GM19035 (cell line): ENCODE measurements at regions not wholly inside any gene's neighbourhood (a gene's known extent, or its start where the extent isn't known, plus 50 kb on each side); places are given as distances from the start of the nearest gene placed in this dataset.

ENCODE experiments used
- ATAC-seq: cut with Tn5 transposase; IDR thresholded peaks from one replicate; pipeline ENCODE4 v1.9.1; 2021; ENCODE audit not compliant: unreplicated experiment

DNA sequence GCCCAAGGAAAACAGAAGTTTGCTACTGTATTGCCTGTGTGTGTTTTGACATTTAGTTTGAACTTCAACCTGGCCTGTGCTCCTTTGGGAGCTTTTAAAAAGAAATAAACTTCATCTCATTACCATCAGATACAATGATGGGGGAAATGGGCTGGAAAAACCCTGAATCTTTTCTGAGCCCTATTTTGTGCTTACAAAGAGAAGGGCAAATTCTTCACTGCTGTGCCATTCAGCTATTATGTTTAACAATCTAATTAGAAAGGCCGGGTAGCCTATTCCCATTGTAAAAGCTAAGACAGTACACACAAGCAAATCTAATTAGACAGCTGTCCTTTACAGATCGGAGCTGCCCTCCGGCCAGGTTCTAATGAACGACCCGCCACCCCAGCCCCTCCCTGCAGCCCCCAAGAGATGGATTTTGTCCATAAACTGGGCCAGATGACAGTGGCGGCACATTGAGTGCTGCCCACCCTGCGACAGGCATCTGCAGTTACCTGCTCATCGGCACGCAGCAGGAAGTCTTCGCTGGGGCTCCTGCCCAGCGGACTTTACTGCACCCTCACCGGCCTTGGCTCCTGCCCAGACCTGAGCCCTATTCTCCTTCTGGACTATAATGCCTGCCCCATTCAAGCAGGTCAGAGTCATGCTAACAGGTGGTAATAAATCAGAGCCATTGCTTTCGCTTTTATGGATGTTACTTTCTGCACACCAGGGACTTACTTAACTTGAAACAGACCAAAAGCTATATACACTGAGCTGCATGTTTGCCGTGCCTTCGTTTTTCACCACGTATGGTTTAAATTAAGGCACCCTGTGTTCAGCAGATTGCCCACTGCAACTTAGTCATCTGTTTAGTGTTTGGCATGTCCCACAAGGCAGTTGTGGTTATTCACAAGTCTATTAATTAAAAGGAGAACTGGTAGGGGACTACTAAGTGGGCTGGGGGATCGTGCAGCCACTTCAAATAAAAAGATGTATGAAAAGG lies 549.6 kb downstream of the FGF9 start:
- ATAC-seq = no peak

DNA sequence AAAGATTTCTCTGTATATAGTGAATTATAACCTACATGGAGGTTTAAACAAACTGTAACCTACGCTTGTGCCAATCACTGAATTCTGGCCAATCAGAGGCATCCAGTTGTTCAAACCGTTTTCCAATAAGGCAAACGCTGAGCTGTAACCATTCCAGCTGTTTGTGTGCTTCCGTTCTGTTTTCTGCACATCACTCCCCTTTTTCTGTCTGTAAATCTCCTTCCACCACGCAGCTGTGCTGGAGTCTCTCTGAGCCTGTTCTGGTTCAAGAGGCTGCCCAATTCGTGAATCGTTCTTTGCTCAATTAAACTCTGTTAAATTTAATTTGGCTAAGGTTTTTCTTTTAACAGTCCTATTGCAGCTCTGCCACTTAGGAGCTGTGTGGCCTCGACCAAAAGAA lies 552.5 kb downstream of the FGF9 start:
- ATAC-seq = no peak

DNA sequence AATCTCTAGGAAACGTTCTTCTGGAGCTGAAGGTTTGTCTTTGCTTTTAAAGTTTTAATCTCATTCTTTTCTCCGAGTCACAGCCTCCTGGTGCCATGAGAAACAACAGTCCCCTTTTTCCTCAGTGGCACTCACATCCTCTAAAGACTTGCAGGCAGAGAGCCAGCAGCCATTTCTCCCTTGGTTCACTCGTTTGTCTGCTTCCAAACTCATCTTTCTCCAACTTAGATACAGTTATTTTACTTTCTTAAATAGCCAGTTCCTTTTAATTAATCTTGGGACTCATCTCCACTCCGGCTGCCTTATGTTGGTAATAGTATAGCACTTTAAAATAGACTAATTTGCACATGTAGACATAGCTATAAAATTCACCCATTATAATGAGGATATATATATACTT lies 555.2 kb downstream of the FGF9 start:
- no peak for ATAC-seq

DNA sequence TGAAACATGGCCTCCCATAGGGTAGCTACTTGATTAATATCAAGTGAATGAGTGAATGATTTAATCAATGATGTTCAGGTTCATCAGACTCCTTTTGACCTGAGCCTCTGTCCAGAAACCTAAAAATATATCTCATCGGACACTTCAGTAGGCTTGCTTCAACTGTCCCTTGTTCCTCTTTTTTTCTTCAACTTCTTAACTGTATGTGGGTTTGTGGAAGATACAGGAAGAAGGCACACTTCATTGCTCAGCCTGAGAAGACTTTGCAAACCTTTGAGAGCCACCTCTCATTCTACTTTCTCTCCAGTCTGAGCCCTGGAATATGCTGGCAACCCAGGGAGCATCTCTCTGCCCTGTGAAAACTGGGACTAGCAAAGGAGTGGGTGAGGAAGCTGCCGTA lies 557.0 kb downstream of the FGF9 start:
- no peak for ATAC-seq

DNA sequence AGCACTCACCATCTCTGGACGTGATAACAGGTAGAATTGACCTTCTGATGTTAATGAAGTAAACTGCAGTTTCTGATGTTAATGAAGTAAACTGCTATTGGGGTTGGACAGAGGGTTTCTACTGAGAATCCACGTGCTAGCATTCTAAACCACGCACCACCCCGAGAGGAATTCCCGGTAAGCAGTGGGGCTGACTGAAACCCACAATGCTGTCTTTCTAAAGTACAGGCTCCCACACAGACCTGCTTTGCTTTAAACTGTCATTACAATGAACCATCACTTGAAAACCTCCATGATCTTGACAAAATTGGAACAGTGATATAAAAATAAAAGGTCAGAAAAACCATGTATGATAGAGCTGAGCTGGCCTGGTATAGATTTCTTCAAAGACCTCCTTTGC lies 559.0 kb downstream of the FGF9 start:
- ATAC-seq = no peak

DNA sequence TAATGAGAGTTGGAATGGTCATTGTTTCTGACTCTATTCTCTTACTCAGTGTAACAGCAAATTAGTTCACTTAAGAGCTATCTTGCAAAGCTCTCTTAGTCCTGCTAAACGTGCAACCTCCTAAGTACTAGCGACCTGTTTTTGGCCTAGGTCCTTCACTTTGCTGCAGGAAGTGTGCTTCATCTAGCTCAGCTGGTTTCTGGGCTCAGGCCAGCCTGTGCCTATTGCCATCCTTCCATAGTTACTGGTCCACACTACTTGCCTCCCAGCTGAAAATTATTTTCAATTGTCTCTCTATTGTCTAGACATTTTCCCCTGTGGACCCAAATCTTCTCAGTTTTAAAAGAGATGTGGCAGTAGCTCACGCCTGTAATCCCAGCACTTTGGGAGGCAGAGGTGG lies 561.3 kb downstream of the FGF9 start:
- no peak for ATAC-seq

DNA sequence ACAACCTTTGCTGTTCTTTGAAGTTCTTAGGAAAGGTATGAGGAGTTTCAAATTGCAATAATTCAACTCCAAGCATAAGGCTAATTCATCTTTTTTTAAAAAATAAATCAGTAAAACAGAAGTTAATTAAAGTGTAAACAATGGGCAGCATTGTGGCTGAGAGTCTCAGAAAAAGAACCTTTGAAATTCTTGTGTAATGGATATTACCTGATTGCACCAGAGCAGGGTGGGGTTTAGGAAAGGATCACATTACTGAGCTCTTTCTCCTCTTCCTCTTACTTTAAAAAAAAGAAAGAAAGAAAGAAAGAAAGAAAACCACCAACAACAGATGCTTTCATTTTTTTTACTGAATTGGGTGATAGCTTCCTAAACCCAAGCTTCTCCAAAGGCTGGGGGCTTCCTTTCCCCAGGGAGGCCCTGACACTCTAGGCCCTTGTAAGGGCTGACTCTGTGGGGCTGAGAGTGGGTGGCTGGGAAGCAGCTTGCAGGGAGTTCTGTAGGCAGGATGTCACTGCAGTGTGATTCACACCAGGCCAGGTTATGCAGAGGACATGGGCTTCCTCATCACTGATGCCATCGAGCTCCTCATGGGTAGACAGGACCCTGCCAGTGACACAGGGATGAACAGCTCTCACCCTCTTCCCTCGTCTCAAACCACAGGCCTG lies 564.5 kb downstream of the FGF9 start:
- no peak for ATAC-seq

DNA sequence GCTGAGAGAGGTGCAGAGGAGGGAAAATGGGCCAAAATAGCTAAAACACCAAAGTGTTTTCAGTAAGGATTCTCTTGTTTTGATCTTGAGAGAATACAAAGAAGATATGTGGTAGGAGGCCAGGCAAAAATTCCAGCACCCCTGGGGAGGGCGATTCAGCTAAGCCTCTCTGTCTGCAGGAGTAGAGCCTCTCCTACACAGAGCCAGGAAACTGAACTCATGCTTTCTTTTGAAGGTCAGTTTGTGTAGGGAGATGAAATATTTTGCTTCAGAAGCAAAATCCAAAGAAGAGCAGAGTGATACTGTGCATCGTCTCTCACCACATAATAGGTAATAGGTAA lies 565.0 kb downstream of the FGF9 start:
- no peak for ATAC-seq

DNA sequence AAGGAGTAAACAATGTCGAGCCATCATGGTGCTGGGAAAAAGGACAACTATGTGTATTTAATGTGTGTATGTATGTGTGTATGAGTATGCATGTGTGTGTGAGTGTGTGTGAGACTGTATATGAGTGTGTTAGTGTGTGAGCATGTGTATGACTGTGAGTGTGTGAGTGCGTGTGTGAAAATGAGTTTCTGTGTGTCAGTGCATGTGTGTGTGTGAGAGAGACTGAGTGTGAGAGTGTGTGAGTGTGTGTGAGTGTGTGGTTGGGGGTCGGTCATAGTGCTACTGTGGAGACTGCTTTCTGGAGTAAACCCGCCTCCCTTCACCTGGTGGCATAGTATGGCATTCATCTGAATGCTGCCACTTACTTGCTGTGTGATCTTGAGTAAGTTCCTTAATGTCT lies 567.4 kb downstream of the FGF9 start:
- no peak for ATAC-seq

DNA sequence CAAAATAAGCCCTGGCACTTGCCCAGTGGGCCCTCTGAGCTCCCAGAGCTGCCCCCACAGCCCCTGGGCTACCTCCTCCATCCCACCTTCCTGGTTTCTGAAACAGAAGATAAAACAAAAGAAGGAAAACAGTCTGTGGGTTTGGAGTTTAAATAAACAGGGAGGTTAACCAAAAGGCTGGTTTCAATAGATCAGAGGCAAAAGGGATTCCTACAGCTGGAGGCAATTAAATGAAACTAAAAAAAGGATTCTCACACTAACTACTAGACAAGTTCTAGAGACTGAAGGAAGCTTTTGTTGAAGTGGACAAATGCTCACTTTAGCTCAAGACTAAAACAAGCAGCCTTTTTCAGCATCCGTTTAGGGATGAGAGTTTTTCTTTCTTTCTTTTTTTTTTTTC lies 569.8 kb downstream of the FGF9 start:
- no peak for ATAC-seq

DNA sequence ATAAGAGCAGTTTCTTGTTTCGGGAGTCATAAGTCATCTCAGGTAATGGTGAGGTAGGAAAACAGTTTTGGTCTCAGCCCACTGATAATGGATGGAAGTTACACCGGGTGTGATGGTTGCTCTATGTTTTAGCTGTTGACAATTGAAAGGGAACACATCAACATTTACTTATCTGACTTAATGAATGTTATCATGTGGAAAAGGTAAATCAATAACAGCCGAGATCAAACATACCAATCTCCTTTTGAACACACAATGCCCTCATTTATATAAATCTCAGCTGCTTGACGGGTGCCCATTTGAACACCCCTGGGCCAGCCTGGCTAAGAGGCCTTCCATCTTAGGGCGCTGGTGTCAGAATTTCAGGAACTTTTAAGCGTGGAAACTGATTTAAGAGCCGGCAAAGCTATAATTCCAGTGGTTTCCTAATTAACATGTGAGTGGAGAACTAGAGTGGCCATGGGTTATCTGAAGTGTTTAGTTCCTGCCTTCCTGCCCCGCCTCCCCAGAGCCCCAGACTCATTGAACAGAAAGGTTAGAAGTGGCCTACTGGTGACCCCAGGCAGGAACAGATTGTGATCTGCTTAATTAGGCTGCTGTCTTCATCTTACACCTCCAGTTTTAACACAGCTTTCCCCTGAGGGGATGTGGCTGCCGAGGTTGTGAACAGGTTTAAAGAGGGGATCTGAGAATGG lies 572.7 kb downstream of the FGF9 start:
- no peak for ATAC-seq

DNA sequence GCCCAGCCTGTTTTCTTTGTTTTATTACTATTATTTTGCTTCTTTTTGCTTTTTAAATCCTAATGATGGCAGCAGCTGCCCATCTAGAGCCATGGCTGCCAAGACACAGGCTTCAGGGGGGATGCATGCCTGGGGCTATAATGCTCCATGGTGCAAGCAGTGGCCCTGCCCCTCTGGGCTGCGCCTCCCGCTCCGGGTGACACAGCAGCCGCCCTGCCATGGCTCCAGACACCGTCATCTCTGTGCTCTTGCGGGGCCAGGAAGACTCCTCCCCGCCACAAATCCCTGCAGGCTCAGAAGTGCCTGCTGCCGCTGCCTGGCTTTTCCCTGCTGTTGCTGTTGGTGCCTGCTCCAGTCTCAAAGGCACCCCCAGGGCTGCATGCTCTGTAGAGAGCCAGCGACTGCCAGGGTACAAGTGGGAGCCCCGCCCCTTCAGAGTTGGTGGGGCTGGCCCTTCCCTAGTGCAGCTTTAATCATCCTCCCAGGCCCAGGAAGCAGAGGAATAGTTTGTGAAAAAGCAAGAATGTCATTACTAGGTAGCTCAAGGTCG lies 581.5 kb downstream of the FGF9 start:
- ATAC-seq = no peak

DNA sequence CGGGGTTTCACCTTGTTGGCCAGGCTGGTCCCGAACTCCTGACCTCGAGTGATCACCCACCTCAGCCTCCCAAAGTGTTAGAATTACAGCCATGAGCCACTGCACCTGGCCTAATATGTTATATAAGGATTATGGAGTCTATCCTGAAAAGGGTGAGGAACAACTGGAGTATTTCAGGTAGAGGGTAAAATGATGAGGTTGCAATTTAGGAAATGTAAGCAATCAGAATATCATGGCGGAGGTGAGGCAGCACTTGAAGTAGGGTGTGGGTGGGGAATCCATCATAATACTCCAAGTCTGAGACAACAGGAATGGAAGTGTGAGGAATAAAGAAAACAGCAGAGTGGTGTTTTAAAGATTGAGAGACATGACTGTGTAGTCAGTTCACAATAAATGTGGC lies 582.2 kb downstream of the FGF9 start:
- ATAC-seq = no peak

DNA sequence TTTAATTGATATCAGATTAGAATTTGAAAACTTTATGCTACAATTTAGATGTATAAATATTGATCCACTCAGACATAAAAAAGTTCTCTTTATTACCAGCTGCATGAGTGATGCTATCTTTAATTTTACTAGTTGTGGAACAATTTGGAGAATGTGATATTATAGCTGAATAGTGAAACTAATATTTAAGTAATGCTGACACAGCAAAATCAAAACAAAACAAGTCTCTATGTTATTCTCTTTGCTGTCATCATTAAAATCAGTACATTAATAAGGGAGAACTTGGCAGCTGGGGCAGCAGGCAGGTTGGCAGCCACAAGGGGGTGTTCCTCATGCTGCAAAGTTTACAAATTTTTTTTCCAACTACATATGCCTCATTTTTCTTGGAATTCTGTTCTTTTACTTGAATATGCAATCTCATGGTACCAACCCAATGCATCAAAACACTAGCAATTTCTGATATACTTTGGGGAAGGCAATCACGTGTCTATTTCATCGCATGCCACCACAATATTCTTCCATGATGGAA lies 585.3 kb downstream of the FGF9 start:
- no peak for ATAC-seq

DNA sequence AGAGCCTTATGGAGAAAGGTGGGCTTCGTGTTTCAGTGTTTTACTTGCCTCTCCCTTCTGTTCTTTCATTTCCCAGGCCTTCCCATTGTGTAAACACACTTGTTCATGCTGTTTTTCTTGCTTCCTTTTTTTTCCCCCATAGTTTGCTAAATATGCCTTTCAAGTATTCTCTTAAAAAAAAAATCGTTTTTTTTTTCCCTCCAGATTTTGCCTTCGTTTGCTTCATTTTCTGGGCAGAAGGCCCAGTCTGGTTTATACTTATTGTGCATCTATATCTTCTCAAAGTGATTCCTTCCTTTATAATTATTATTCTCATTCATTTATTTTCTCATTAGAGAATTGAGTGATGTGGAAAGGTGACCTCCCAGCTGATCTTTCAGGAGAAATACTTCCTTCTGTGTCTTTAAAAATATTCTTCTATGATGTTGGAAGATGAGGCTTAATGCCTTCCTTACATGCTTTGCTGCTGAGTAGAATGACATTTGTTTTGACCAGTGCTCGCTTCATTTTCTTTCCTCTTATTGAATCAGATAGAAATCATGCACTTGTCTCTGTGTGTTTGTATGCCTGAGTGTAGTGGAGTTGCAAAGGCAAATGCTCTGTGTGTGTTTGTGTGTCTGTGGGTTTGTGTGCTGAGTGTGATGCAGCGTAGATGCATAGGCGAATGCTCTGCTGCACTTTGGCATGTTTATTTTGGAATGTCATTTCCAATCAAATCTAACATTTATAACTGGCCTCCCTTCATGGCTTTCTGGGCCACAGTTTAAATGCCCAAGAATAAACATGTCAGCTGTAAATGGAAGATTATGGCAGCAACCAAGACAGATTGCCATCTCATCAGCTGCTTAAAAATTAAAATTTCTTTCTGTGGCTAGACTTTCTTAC lies 591.4 kb downstream of the FGF9 start:
- no peak for ATAC-seq

DNA sequence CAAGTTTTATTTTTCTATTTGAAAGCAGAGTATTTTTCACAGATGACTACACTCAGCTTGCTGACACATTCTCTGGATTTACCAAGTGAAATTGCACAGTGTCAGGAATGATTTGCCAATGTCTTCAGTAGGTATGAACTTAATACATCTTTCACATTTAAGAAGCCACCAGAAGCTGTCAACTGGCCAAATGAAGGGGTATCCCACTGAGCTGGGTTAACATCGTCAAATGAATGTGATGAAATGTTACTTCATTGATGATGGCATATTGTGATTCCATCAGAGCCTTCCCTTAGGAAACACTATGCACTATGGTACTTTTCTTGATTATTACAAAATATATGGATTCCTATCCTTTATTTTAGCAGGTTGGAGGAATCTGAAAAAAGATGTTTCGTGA lies 592.3 kb downstream of the FGF9 start:
- ATAC-seq = no peak

DNA sequence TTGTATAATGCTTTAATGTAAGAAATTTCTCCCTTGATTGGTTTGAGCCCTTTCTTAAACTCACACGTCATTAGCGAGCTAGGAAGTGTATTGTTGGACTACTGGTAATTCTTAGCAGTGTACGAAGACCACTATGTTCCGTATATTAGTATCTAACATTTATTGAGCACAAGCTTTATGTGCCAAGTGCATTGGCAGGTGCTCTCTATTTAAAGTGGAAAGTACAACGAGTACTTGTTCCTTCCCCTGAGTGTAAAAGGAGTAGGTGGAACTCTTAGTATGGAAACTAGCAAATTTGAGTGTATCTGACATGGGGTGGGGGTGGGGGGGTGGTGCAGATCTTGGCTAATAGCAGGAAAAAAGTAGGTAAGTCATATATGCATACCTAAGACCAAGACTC lies 594.7 kb downstream of the FGF9 start:
- ATAC-seq = no peak

DNA sequence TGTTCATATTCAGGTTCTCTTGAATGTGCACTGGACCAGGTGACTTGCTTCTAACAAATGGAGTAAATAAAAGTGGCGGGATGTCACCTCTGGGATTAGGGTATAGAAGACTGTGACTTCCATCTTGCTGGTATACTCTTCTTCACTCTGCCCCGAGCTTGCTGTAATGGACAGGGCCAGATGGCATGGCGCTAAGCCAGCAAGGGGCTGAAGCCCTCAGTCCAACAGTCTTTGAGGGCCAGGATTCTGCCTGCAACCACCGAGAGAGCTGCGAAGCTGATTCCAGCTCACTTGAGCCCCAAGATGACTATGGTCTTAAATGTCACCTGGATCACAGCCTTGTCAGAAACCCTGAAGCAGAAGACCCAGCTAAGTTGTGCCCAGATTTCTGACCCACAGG lies 600.0 kb downstream of the FGF9 start:
- no peak for ATAC-seq

DNA sequence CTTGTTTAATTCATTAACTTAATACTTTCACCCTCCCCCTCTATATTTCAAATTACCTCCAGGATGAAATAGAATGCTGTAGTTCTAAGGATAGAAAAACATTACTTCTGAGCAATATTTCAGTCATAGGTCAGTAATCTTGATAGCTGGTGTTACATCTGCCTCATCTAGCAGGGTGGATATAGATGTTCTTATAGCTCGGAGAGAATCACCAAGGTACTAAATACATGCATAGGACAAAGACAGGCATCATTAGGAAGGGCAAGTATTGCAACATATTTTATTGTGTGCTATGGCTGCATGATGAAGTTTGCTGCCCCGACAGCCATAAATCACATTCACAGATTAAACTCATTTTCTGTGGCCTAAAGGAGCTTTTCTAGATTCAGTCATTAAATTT lies 601.0 kb downstream of the FGF9 start:
- ATAC-seq = no peak

DNA sequence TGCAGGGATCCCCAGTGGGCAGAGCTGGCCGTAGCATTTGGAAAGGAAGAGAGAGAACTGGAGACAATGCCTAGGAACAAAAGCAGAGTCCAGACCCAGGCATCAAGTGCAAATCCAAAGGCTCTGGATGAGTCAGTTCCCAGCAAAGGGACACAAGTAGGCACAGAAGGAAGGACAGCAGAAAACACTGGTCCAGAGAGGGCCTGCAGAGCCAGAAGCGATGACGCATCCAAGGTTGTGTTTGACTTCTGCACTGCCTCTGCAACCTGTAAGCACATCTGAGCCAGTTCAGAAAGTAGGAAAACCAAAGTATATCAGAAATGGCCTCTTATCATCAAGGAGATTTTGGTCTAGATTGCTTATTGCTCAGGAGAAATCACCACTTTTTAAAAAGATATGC lies 604.5 kb downstream of the FGF9 start:
- no peak for ATAC-seq
